ENCODE measurements at regions not wholly inside any gene's neighbourhood (a gene's known extent, or its start where the extent isn't known, plus 50 kb on each side); places are given as distances from the start of the nearest gene placed in this dataset.
"Not testable (repeated sequence)": the region's sequence is repeated elsewhere in the genome, so short reads cannot be mapped to it uniquely, and the experiment has no call there.

GRCh38 chr5:104050436-104050835 lies 487.8 kb upstream of the NUDT12 start:
- TF ChIP-seq CTCF (IDR thresholded peaks at IDR 0.05; ENCODE audit: insufficient read depth, low read length, severe bottlenecking), result no peak
- DNase-seq (ENCODE audit: low read depth), result no peak
- FAIRE-seq, result no peak
- Histone ChIP-seq H3K4me3 (ENCODE audit: low read depth, low read length) (no peak overlapping the region), H3K36me3 (ENCODE audit: control insufficient read depth, insufficient read depth, low read length) (no peaks in the 10 kb centered on the region), H3K27me3 (ENCODE audit: control insufficient read depth, insufficient read depth, low read length) (no peaks in the 10 kb centered on the region)

GRCh38 chr5:104049752-104050151 lies 487.2 kb upstream of the NUDT12 start:
- FAIRE-seq, result no peak
- DNase-seq (ENCODE audit: low read depth), result no peak
- Histone ChIP-seq H3K4me3 (ENCODE audit: low read depth, low read length) (no peak overlapping the region), H3K36me3 (ENCODE audit: control insufficient read depth, insufficient read depth, low read length) (no peaks in the 10 kb centered on the region), H3K27me3 (ENCODE audit: control insufficient read depth, insufficient read depth, low read length) (no peaks in the 10 kb centered on the region)
- no peak for TF ChIP-seq CTCF (IDR thresholded peaks at IDR 0.05; ENCODE audit: insufficient read depth, low read length, severe bottlenecking)

- TF ChIP-seq CTCF (IDR thresholded peaks at IDR 0.05; ENCODE audit: insufficient read depth, low read length, severe bottlenecking), result no peak
- DNase-seq (ENCODE audit: low read depth) (peak; percentile 5), FAIRE-seq (no peak)
- no peaks in the 10 kb centered on the region for H3K36me3 ChIP-seq (ENCODE audit: control insufficient read depth, insufficient read depth, low read length)
- no peaks in the 10 kb centered on the region for H3K27me3 ChIP-seq (ENCODE audit: control insufficient read depth, insufficient read depth, low read length)
- H3K4me3 ChIP-seq (ENCODE audit: low read depth, low read length), result no peak overlapping the region
These were observed 485.6 kb upstream of the NUDT12 start for GRCh38 chr5:104048231-104048630.

- DNase-seq (ENCODE audit: low read depth) (no peak), FAIRE-seq (no peak)
- TF ChIP-seq CTCF (IDR thresholded peaks at IDR 0.05; ENCODE audit: insufficient read depth, low read length, severe bottlenecking), result no peak
- Histone ChIP-seq H3K27me3 (ENCODE audit: control insufficient read depth, insufficient read depth, low read length) (no peaks in the 10 kb centered on the region), H3K36me3 (ENCODE audit: control insufficient read depth, insufficient read depth, low read length) (no peaks in the 10 kb centered on the region), H3K4me3 (ENCODE audit: low read depth, low read length) (no peak overlapping the region)
These were observed 483.4 kb upstream of the NUDT12 start for GRCh38 chr5:104045987-104046386.

- FAIRE-seq; H3K4me3 ChIP-seq (ENCODE audit: low read depth, low read length); H3K36me3 ChIP-seq (ENCODE audit: control insufficient read depth, insufficient read depth, low read length); H3K27me3 ChIP-seq (ENCODE audit: control insufficient read depth, insufficient read depth, low read length); DNase-seq (ENCODE audit: low read depth): not testable (repeated sequence)
These were observed 477.3 kb upstream of the NUDT12 start for GRCh38 chr5:104039871-104040270.

GRCh38 chr5:104037136-104037535 lies 474.5 kb upstream of the NUDT12 start:
- H3K4me3 ChIP-seq (ENCODE audit: low read depth, low read length); H3K27me3 ChIP-seq (ENCODE audit: control insufficient read depth, insufficient read depth, low read length); H3K36me3 ChIP-seq (ENCODE audit: control insufficient read depth, insufficient read depth, low read length); FAIRE-seq; DNase-seq (ENCODE audit: low read depth): not testable (repeated sequence)

- DNase-seq (ENCODE audit: low read depth); H3K36me3 ChIP-seq (ENCODE audit: control insufficient read depth, insufficient read depth, low read length); H3K4me3 ChIP-seq (ENCODE audit: low read depth, low read length); FAIRE-seq; H3K27me3 ChIP-seq (ENCODE audit: control insufficient read depth, insufficient read depth, low read length): not testable (repeated sequence)
These were observed 470.6 kb upstream of the NUDT12 start for GRCh38 chr5:104033186-104033585.
